AG10803 (cell line): ENCODE measurements at regions not wholly inside any gene's neighbourhood (a gene's known extent, or its start where the extent isn't known, plus 50 kb on each side); places are given as distances from the start of the nearest gene placed in this dataset.
A peak's percentile ranks its signal among the peaks of the same experiment; 100 is the strongest.

Experiments used
- DNase-seq: peaks from one replicate; pipeline ENCODE4 v3.0.0; 2010; ENCODE audit warnings: low read depth
- H3K4me3 ChIP-seq: 2 replicates; pipeline ENCODE4 v1.5.1; 2011; ENCODE audit warnings: mild to moderate bottlenecking, low read length, control low read depth
- CTCF ChIP-seq: conservative IDR thresholded peaks from 2 replicates; pipeline ENCODE4 v1.5.1; 2011; ENCODE audit warnings: mild to moderate bottlenecking, low read length, control low read depth, inconsistent platforms

GRCh38 chr13:29926098-29926476, 75.7 kb upstream of the UBL3 start:
- H3K4me3 ChIP-seq, result no peak overlapping the region
- no peak for DNase-seq
- TF ChIP-seq CTCF, result no peak

GRCh38 chr13:29925457-29926097, 75.2 kb upstream of the UBL3 start:
- DNase-seq, result peak; percentile 97
- TF ChIP-seq CTCF, result no peak
- H3K4me3 ChIP-seq, result no peak overlapping the region

- no peak for TF ChIP-seq CTCF
- peak; percentile 81 for DNase-seq
- peak overlapping the region; percentile 32 for H3K4me3 ChIP-seq
These were observed 74.3 kb upstream of the UBL3 start for GRCh38 chr13:29924482-29925350.

- peak overlapping the region; percentile 32 for H3K4me3 ChIP-seq
- DNase-seq, result peak; percentile 99
- TF ChIP-seq CTCF, result peak; percentile 86
These were observed 73.4 kb upstream of the UBL3 start for GRCh38 chr13:29923554-29924481.

- no peak for TF ChIP-seq CTCF
- DNase-seq, result peak; percentile 79
- no peak overlapping the region for H3K4me3 ChIP-seq
These were observed 72.5 kb upstream of the UBL3 start for GRCh38 chr13:29922896-29923295.

- no peak for DNase-seq
- no peak overlapping the region for H3K4me3 ChIP-seq
- no peak for TF ChIP-seq CTCF
These were observed 71.9 kb upstream of the UBL3 start for GRCh38 chr13:29922281-29922821.
